ENCODE measurements at regions not wholly inside any gene's neighbourhood (a gene's known extent, or its start where the extent isn't known, plus 50 kb on each side); places are given as distances from the start of the nearest gene placed in this dataset.

- no peak for TF ChIP-seq CTCF (IDR thresholded peaks at IDR 0.05)
- TF ChIP-seq EP300 (IDR thresholded peaks at IDR 0.05) = no peak
- TF ChIP-seq POLR2AphosphoS5 (IDR thresholded peaks at IDR 0.05) = no peak
- no peak for TF ChIP-seq POLR2A (IDR thresholded peaks at IDR 0.05)
Measured at GRCh38 chr3:15873415-15873814, 75.6 kb upstream of the ANKRD28 start.
